Stimulated activated CD4-positive, alpha-beta T cell treated with anti-CD3 and anti-CD28 coated beads, Interleukin-4, amount 100 ng/mL, for 4 hours (primary cell): ENCODE measurements at regions not wholly inside any gene's neighbourhood (a gene's known extent, or its start where the extent isn't known, plus 50 kb on each side); places are given as distances from the start of the nearest gene placed in this dataset.
A peak's percentile ranks its signal among the peaks of the same experiment; 100 is the strongest.
"Not testable (repeated sequence)": the region's sequence is repeated elsewhere in the genome, so short reads cannot be mapped to it uniquely, and the experiment has no call there.

Experiments
- DNase-seq, 2 experiments: peaks; one replicate each; pipeline ENCODE4 v3.0.0-alpha.2; 2020

GRCh38 chr6:119929121-119929520, 579.6 kb upstream of the MAN1A1 start:
- no peak for DNase-seq

- DNase-seq, result not testable (repeated sequence)
These were observed 575.3 kb upstream of the MAN1A1 start for GRCh38 chr6:119924888-119925287.

DNA sequence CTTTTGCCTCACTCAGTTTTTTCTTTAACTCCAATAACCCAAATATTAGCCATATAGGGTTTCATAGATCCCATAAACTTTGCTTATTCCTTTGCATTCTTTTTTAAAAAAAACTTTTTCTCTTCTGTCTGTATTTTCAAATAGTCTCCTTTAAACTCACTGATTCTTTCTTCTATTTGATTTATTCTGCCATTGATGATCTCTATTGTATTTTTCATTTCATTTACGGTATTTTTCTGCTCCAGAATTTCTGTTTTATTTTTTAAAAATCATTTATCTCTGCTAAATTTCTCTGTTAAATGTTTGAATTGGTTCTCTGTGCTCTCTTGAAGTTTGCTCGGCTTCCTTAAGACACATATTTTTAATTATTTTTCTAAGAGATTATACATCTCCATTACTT, 573.3 kb upstream of the MAN1A1 start:
- DNase-seq, result no peak

DNA sequence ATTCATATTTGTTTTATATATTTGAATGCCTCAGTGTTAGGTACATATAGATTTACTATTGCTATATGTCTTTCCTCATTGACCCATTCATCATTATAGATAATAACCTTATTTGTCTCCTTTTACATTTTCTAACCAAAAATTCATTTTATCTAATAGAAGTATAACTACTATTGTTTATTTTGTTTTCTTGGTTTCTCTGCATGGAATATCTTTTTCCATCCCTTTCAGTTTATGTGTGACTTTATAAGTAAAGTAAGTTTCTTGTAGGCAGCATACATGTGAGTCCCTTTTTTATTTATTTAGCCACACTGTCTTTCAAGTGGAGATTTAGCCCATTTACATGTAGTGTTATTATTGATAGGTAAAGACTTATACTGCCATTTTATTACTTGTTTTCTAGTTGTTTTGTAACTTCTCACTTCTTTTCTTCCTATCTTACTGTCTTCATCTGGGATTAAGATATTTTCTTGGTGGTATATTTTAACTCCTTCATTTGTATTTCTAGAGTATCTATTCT, 572.0 kb upstream of the MAN1A1 start:
- DNase-seq, result no peak

DNA sequence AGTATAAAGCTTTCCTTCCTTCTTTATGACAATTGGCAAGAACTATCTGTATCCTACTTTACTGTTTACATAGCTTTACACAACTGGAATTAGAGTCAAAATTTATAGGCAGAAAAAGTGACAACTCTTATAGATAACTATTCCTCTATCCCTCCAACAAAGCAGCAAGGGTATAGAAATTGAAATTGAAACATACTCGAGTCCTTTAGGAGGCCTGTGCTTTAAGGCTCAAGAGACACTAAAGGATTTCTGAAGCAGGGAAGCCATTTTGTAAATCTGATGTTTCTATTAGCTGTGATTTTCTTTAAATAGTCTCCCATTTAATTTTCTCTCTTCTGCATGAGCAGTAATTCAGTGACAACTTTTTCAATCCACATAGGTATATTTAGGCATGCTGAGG, 567.6 kb upstream of the MAN1A1 start:
- DNase-seq, result no peak

- DNase-seq, result no peak
These were observed 566.4 kb upstream of the MAN1A1 start for GRCh38 chr6:119915971-119916370.

DNA sequence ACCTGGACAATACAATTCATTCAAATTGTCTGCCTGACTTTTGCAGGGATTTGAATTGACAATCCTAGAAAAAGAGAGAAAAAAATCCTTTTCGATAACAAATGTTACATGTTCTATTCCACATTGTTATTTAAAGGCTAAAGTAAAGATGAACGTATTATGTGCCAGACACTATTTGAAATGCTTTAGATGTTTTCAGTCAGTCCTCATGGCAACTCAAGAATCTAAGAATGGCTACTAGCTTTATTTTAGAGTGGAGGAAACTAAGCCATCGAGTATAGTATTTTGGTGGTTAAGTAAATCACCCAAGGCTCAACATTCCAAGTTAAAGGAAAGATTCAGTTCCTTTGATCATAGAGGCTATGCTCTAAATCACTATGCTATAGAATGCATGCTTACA, 558.6 kb upstream of the MAN1A1 start:
- DNase-seq, result no peak

- no peak for DNase-seq
These were observed 553.1 kb upstream of the MAN1A1 start for GRCh38 chr6:119902681-119903080.

DNA sequence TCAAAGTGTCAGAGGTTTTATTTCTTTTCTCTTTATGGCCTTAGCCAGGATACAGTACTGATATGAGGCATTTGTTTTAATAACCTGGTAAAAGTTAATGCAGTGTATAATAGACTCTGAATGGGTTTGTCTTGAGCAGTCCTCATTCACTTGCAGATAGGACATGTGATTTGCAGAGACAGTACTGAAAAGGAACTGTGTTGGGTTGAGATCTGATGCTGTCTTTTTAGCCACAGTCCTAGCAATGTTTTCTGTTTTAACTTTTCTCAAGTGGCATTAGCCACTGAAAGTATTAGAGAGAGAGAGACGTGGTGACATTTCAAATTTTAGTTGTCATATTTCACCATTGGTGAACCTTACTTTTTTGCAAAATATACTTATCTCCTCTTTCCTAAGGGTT, 547.2 kb upstream of the MAN1A1 start:
- DNase-seq, result no peak

- DNase-seq, result no peak
These were observed 546.1 kb upstream of the MAN1A1 start for GRCh38 chr6:119895626-119896025.

- DNase-seq, result no peak
These were observed 545.2 kb upstream of the MAN1A1 start for GRCh38 chr6:119894811-119895210.

GRCh38 chr6:119891644-119892043, 542.1 kb upstream of the MAN1A1 start:
- no peak for DNase-seq

DNA sequence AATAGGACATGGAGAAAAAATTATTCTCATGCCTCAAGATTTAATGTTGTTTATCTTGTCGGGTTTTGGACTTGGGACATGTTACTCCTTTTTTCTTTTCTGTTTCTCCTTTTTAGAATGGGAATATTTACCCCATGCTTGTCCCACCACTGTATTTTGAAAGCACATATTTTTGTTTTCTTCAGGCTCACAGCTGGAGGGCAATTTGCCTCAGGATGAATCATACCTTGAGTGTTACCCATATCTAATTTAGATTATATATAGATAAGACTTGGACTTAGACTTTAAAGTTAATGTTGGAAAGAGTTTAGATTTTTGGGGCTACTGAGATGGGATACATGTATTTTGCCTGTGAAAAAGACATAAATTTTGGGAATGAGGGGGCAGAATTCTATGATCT, 541.6 kb upstream of the MAN1A1 start:
- DNase-seq, result no peak

GRCh38 chr6:119890470-119890869, 540.9 kb upstream of the MAN1A1 start:
- DNase-seq, result no peak

- no peak for DNase-seq
These were observed 538.1 kb upstream of the MAN1A1 start for GRCh38 chr6:119887666-119888065.

- DNase-seq, result no peak
These were observed 531.9 kb upstream of the MAN1A1 start for GRCh38 chr6:119881416-119881815.

- DNase-seq, result no peak
These were observed 531.3 kb upstream of the MAN1A1 start for GRCh38 chr6:119880840-119881239.

DNA sequence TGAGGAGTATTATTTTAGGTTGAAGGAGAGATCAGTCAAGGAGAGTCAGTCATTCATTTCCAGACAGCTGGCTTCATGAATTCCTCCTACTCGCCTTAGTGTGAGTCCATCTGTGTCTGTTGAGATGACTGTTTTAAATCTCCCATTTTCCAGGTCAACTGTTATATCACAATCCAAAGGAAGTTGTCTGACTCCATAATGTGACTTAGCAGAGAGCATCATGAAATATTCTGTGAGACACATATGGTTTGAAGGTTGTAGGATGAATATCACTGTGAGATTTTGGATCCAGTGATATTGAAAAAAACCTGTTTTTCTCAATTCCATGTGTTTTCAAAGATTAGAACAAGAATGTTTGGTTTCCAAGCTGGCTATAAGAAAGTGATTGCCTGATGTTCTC, 530.2 kb upstream of the MAN1A1 start:
- no peak for DNase-seq

DNA sequence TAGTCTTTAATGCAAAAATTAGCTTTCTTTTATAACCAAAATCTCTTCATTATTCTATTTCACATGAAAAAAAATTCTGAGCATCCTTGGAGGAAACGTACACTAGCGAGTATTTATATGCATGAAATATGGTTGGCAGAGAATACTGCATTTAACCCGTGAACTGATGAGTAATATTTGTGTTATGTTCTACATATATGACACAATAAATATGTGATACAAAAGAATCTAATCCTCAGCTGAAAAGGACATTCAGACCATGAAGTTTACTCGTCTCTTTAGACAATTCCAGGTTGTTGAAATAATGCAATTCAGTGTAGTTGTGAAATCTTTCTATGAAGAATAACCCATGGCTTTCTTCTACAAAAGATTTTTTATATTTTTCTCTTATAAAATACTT, 524.8 kb upstream of the MAN1A1 start:
- no peak for DNase-seq

- DNase-seq, result no peak
These were observed 523.5 kb upstream of the MAN1A1 start for GRCh38 chr6:119873107-119873506.

GRCh38 chr6:119871520-119871919, 522.0 kb upstream of the MAN1A1 start:
- DNase-seq, result no peak

DNA sequence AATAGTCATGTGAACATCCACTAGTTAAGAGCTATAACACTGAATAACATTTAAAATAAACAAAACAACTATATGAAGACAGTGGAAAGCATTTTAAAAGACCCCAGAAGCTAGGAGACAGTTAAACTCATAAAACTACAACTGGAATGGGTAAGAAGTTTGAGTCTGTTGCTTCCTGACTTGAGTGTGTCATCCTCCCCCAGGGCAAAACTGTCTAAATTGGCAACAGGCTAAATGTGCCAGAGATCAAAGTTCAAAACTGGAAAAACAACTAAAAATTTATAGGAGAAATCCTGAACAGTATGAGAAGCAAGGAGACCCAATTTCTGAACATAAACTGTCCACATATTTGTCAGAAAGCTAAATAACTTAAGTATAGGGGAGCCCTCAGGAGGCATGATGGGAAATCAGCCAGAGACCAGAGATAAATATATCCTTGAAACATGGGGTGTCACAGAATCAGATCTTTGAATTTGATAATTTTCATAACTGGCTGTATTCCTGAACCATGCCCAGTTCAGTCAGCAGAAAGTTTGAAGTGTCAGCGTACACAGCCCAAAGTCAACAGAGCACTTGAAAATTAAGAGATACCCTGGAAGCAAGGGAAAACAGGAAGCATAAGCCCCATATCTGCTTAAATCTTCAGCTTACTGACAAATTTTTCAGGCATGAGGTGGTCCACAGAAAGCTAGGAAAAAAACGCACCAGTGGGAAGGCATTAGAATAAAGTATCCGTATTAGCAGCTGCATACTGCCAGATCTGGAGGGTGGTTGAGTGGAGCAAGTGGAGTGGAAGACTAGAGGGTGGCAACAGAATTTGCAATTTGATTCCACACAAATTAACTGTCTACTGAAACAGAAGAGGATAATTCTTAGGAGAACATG, 516.1 kb upstream of the MAN1A1 start:
- DNase-seq, result no peak

- no peak for DNase-seq
These were observed 513.2 kb upstream of the MAN1A1 start for GRCh38 chr6:119862719-119863118.

DNA sequence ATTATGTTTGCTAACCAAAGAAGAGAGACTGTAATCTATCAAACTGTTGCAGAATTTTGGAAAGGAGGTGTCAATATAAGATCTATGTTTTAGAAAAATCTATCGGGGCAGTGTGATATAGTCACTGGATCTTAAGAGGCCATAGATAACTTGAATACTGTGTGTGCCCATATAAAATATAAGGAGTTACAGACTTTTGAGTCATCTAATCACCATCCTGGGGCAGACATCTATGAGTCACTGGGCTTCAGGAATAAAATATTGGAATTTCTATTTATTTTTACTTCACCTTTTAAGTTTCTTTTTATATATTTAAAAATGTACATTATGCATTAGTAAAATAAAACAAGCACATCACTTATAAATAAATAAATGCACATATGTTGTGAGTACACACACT, 509.3 kb upstream of the MAN1A1 start:
- DNase-seq, result no peak

- peak; percentile 4 to 6 for DNase-seq
These were observed 506.6 kb upstream of the MAN1A1 start for GRCh38 chr6:119856136-119856535.
